LNCAP (cell line): ENCODE measurements at regions not wholly inside any gene's neighbourhood (a gene's known extent, or its start where the extent isn't known, plus 50 kb on each side); places are given as distances from the start of the nearest gene placed in this dataset.

Experiments used
- TF ChIP-seq, protein P1 (sequence below): fragments of 450-650 bp; IDR thresholded peaks from 2 replicates; pipeline ENCODE4 v1.5.1; 2017; ENCODE audit warnings: mild to moderate bottlenecking

GRCh38 chr2:235235977-235236767 lies 257.7 kb upstream of the AGAP1 start:
- TF ChIP-seq, protein P1, sequence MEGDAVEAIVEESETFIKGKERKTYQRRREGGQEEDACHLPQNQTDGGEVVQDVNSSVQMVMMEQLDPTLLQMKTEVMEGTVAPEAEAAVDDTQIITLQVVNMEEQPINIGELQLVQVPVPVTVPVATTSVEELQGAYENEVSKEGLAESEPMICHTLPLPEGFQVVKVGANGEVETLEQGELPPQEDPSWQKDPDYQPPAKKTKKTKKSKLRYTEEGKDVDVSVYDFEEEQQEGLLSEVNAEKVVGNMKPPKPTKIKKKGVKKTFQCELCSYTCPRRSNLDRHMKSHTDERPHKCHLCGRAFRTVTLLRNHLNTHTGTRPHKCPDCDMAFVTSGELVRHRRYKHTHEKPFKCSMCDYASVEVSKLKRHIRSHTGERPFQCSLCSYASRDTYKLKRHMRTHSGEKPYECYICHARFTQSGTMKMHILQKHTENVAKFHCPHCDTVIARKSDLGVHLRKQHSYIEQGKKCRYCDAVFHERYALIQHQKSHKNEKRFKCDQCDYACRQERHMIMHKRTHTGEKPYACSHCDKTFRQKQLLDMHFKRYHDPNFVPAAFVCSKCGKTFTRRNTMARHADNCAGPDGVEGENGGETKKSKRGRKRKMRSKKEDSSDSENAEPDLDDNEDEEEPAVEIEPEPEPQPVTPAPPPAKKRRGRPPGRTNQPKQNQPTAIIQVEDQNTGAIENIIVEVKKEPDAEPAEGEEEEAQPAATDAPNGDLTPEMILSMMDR, result no peak

- TF ChIP-seq, protein P1, result no peak
Observed at GRCh38 chr2:235238537-235238936, 255.3 kb upstream of the AGAP1 start.

GRCh38 chr2:235240574-235240973 lies 253.3 kb upstream of the AGAP1 start:
- TF ChIP-seq, protein P1, result no peak

DNA sequence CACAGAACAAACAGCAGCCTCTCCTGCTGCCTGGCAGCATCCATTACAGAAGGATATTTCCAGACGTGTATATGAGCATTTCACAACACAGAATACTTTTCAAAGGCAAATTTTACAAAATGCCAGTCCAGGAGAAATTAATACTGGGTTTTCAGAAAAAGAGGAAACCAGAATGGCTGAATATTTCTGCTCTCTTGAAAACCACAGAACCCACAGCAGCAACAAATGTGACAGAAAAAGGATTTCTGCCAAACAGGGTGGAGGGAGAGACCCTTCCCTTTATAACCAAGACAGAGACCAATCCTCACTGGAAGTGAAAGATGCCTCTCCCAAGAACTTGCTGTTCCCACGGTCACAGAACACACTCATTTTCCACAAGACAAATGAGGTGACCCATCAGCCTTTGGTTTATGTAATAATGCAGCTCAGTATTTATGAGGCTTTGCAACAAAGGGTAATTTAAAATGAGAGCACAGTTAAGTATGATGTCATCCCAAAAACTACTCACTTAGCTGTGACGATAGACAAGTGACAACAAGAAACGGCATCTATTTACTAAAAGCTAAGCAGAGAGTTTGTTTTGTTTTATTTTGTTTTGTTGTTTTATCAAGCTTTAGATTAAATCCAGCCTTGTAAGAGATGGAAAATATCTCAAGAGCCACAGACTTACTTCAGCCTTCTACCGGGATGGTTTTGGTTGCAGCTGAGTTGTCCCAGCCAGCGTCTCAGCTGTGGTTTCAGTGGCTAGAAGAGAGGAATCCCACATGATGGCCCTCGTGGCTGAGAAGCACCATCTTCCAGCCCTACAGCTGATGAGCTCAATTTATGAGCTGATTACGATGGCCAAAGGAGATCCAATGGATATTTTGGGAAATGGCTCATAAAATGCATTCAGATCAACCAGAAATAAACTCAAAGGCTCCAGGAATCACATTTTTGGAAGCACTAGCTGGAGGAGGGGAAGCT lies 249.3 kb upstream of the AGAP1 start:
- TF ChIP-seq, protein P1, result no peak

GRCh38 chr2:235247001-235247400 lies 246.8 kb upstream of the AGAP1 start:
- TF ChIP-seq, protein P1, result no peak

DNA sequence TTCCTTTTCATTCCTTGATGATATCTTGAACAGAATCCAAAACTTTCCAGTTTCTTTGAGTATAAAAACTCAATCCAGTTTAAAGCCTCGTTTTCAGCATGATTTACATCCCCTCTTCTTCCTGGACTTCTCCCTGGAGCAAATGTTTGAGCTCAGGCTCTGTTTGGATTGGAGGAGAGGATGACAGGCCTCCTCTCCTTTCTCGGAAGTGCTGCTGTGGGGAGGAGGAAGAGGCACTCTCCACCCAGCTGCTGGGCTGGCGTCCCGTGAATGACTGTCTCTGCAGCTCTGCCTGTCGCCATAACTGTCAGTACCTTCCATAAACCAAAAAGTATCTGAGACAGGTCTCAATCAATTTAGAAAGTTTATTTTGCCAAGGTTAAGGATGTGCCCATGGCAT lies 238.2 kb upstream of the AGAP1 start:
- TF ChIP-seq, protein P1, result no peak

DNA sequence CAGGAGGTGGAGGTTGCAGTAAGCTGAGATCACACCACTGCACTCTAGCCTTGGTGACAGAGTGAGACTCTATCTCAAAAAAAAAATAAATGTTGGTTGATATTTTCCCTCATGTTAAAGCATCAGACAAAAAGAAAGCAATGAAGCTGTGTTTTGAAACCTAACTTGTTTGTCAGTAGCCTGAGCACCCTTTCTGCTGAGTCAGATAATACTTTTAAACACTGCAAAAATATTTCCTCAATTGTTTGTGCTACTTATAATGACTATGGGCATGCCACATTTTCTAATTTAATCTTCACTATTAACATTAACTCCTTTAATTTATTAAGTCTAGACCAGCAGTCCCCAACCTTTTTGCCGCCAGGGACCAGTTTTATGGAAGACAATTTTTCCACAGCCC lies 236.3 kb upstream of the AGAP1 start:
- TF ChIP-seq, protein P1, result no peak
